T-helper 1 cell (primary cell): ENCODE measurements at regions not wholly inside any gene's neighbourhood (a gene's known extent, or its start where the extent isn't known, plus 50 kb on each side); places are given as distances from the start of the nearest gene placed in this dataset.

ENCODE experiments used
- DNase-seq, 5 donors: peaks; one replicate each; pipeline ENCODE4 v3.0.0-alpha.2; 2012 to 2020

- DNase-seq: no peak
Measured at GRCh38 chr5:37906416-37906815, 66.6 kb upstream of the GDNF start.

DNA sequence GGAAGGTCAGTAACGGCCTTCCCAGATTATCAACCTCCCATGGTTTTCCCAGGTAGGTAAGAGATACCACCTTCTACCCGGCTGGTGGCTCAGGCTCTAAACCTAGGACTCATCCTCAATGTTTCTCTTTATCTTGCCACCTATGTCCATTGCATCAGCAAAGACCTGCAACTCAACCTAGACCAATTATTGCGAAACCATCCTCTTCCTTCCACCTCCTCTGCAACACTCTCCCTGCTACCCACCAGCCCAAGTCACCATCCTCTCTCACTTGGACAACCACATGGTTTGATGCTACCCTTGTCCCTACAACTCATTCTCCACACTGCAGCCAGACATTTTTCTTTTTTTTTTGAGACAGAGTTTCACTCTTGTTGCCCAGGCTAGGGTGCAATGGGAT, 65.4 kb upstream of the GDNF start:
- no peak for DNase-seq

DNA sequence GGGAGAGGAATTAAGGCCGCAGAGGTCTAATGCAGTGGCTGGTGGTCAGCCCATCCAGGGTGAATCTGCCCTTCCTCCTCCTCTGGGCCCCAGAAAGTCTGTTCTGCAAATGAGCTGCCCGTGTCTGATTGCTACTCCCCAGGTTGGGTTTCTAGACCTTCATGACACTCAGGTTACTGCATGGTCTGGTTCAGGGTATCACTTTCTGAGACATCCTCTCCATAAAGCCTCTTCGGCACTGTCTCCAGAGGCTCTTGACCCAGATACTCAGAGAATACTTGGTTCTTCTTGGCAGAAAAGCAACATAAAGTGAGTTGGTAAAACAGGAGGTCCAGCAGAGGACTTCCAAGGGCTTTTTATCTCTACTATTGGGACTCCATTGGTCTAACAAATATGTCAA, 62.5 kb upstream of the GDNF start:
- DNase-seq: no peak

GRCh38 chr5:37900692-37901091, 60.9 kb upstream of the GDNF start:
- DNase-seq: no peak

GRCh38 chr5:37899037-37899436, 59.2 kb upstream of the GDNF start:
- no peak for DNase-seq

DNA sequence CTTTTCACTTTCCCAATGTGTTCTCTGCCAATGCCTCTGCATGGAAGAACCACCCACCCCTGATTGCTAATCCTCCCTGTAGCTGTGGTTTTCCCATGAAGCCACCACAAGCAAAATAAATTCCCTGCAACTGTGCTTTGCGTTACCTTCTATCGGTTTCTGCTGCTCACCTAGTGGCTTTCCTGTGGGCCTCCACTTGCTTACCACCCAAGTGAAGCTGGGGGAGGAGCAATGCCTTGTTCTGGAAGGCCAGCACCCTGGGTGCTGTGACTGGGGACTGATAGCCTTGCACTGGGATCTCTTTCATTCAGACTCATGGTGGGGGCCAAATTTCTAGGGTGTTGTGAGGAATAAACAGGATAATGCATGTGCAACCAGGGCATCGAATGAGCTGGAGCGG, 56.3 kb upstream of the GDNF start:
- no peak for DNase-seq

DNA sequence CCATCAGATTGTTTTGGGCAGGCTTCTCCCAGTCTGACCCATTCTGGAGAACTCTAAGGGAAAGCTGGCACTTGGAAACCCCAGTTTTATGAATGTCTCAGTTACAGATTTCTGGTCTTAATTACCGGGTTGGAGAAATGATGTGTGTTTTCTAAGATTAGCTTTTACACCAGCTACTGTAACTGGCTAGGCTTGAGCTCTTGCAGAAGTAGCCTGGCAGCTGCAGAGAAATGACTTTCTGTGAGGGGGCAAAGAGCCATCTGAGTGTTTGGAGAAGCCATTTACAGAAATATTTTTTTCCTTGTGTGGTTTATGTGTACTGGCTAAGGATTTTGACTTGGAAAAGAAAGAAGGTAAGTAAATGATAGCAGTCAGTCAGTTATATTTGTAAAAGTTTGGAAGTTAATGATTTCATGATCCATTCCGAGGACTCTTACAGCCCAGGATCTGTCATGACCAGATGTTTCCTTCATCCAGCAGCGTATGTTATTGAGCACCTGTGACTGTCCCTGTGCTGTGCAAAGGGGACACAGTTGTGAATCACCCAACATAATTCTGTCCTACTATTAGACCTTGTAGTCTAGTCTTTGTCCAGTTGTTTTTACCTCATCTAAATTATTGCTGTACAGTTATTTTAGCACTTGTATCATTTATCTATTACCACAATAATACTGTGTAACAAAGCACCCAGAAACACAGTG, 53.7 kb upstream of the GDNF start:
- DNase-seq: no peak

- no peak for DNase-seq
Measured at GRCh38 chr5:37892586-37892985, 52.7 kb upstream of the GDNF start.

GRCh38 chr5:37891832-37892231, 52.0 kb upstream of the GDNF start:
- no peak for DNase-seq

GRCh38 chr5:37889612-37890317, 49.9 kb upstream of the GDNF start:
- no peak for DNase-seq
